ENCODE measurements at regions not wholly inside any gene's neighbourhood (a gene's known extent, or its start where the extent isn't known, plus 50 kb on each side); places are given as distances from the start of the nearest gene placed in this dataset.

GRCh38 chr11:23875176-23875850, 621.5 kb upstream of the LUZP2 start:
- TF ChIP-seq ESRRG (CRISPR knock-in tag; IDR thresholded peaks at IDR 0.05), result no peak
- TF ChIP-seq PATZ1 (CRISPR knock-in tag; IDR thresholded peaks at IDR 0.05; ENCODE audit: borderline replicate concordance), result no peak
- no peak for TF ChIP-seq ZFP30 (CRISPR knock-in tag; IDR thresholded peaks at IDR 0.05)
- no peak for TF ChIP-seq ZFP3 (CRISPR knock-in tag; IDR thresholded peaks at IDR 0.05)
- TF ChIP-seq BACH2 (CRISPR knock-in tag; IDR thresholded peaks at IDR 0.05; ENCODE audit: borderline replicate concordance), result no peak
- TF ChIP-seq CREB5 (CRISPR knock-in tag; IDR thresholded peaks at IDR 0.05; ENCODE audit: low read depth), result no peak
- TF ChIP-seq RARB (CRISPR knock-in tag; IDR thresholded peaks at IDR 0.05), result no peak
- no peak for TF ChIP-seq PPARA (CRISPR knock-in tag; IDR thresholded peaks at IDR 0.05; ENCODE audit: borderline replicate concordance)
- no peak for TF ChIP-seq ARNTL (CRISPR knock-in tag; IDR thresholded peaks at IDR 0.05; ENCODE audit: borderline replicate concordance, low read depth)
